Natural killer cell (primary cell): ENCODE measurements at regions not wholly inside any gene's neighbourhood (a gene's known extent, or its start where the extent isn't known, plus 50 kb on each side); places are given as distances from the start of the nearest gene placed in this dataset.
A peak's percentile ranks its signal among the peaks of the same experiment; 100 is the strongest.

ENCODE experiments used
- ATAC-seq, 3 donors: fragments of 150-1000 bp in 2 of 3; fragments of 200-7000 bp in 1 of 3; cut with Tn5 transposase; 1 replicate in 1 of 3; 2 replicates in 2 of 3; pipeline ENCODE4 v1.10.0; 2021; ENCODE audit warnings: mild to moderate bottlenecking in 2 of 3, moderate library complexity in 2 of 3
- DNase-seq, 2 donors: peaks; one replicate each; pipeline versions ENCODE4 v3.0.0 to v3.0.0-alpha.2; 2013 to 2021; ENCODE audit warnings: mixed read lengths in 1 of 2
- H3K27ac ChIP-seq: one replicate; pipeline ENCODE4 v1.5.1; 2013; ENCODE audit warnings: mild to moderate bottlenecking, low read length
- H3K27me3 ChIP-seq: one replicate; pipeline ENCODE4 v1.6.1; 2013; ENCODE audit warnings: low read length; ENCODE audit not compliant: control insufficient read depth, insufficient read depth
- H3K36me3 ChIP-seq: one replicate; pipeline ENCODE4 v1.6.1; 2013; ENCODE audit warnings: low read length; ENCODE audit not compliant: control insufficient read depth, insufficient read depth
- H3K4me1 ChIP-seq: one replicate; pipeline ENCODE4 v1.6.1; 2013; ENCODE audit warnings: low read length; ENCODE audit not compliant: control insufficient read depth, insufficient read depth
- H3K4me3 ChIP-seq: one replicate; pipeline ENCODE4 v1.5.1; 2013; ENCODE audit warnings: low read length
- H3K9me3 ChIP-seq: one replicate; pipeline ENCODE4 v1.6.1; 2013; ENCODE audit warnings: low read length; ENCODE audit not compliant: control insufficient read depth, insufficient read depth
- H3K27ac Mint-ChIP-seq, 2 donors: one replicate each; pipeline ENCODE4 v1.8.0; 2022; ENCODE audit warnings: mild to moderate bottlenecking in 2 of 2, mixed read lengths in 2 of 2, moderate library complexity in 1 of 2
- H3K27me3 Mint-ChIP-seq, 2 donors: one replicate each; pipeline ENCODE4 v1.8.0; 2022; ENCODE audit warnings: low read depth in 2 of 2, mixed read lengths in 2 of 2
- H3K36me3 Mint-ChIP-seq: one replicate; pipeline ENCODE4 v1.8.0; 2022; ENCODE audit warnings: mixed read lengths
- H3K4me1 Mint-ChIP-seq, 2 donors: one replicate each; pipeline ENCODE4 v1.8.0; 2022; ENCODE audit warnings: mixed read lengths in 2 of 2
- H3K4me3 Mint-ChIP-seq: one replicate; pipeline ENCODE4 v1.8.0; 2022; ENCODE audit warnings: mild to moderate bottlenecking, moderate library complexity, mixed read lengths
- H3K9me3 Mint-ChIP-seq, 2 donors: one replicate each; pipeline ENCODE4 v1.8.0; 2022; ENCODE audit warnings: mixed read lengths in 2 of 2
- WGBS: methylation state at CpG from one replicate; pipeline ENCODE4 v1.1.7; 2013; ENCODE audit warnings: missing lambda C conversion rate; ENCODE audit not compliant: insufficient coverage; 5-methylcytosine and 5-hydroxymethylcytosine counted together
- intact Hi-C: fragments of 100-400 bp; cut with micrococcal nuclease; formaldehyde crosslinking; loops from one replicate; pipeline ENCODE4 v1.14.2; 2022
- TF ChIP-seq, protein P1 (sequence below): fragments of 200-600 bp; IDR thresholded peaks from one replicate; pipeline ENCODE4 v1.8.0; 2022; ENCODE audit warnings: antibody characterized with exemption

GRCh38 chr1:101460739-101461138 lies 223.9 kb downstream of the S1PR1 start:
- no peak overlapping the region for H3K27ac Mint-ChIP-seq
- TF ChIP-seq, protein P1, sequence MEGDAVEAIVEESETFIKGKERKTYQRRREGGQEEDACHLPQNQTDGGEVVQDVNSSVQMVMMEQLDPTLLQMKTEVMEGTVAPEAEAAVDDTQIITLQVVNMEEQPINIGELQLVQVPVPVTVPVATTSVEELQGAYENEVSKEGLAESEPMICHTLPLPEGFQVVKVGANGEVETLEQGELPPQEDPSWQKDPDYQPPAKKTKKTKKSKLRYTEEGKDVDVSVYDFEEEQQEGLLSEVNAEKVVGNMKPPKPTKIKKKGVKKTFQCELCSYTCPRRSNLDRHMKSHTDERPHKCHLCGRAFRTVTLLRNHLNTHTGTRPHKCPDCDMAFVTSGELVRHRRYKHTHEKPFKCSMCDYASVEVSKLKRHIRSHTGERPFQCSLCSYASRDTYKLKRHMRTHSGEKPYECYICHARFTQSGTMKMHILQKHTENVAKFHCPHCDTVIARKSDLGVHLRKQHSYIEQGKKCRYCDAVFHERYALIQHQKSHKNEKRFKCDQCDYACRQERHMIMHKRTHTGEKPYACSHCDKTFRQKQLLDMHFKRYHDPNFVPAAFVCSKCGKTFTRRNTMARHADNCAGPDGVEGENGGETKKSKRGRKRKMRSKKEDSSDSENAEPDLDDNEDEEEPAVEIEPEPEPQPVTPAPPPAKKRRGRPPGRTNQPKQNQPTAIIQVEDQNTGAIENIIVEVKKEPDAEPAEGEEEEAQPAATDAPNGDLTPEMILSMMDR: no peak
- Histone ChIP-seq H3K9me3 (no peaks in the 10 kb centered on the region), H3K27ac (no peak overlapping the region), H3K27me3 (peaks cover 2% of the 10 kb centered on the region), H3K4me1 (no peaks in the 10 kb centered on the region), H3K4me3 (no peak overlapping the region), H3K36me3 (no peaks in the 10 kb centered on the region)
- intact Hi-C loops: no loop called here
- DNase-seq: no peak
- H3K4me3 Mint-ChIP-seq: no peak overlapping the region
- no peaks in the 10 kb centered on the region for H3K9me3 Mint-ChIP-seq
- peaks cover 6 to 25% of the 10 kb centered on the region in 2 donors for H3K27me3 Mint-ChIP-seq
- peaks cover 9% of the 10 kb centered on the region for H3K36me3 Mint-ChIP-seq
- no peaks in the 10 kb centered on the region for H3K4me1 Mint-ChIP-seq
- no peak for ATAC-seq

GRCh38 chr1:101463195-101463594 lies 226.4 kb downstream of the S1PR1 start:
- Mint-ChIP-seq H3K9me3 (no peaks in the 10 kb centered on the region), H3K27ac (no peak overlapping the region), H3K36me3 (peaks cover 9% of the 10 kb centered on the region), H3K4me1 (no peaks in the 10 kb centered on the region), H3K27me3 (peaks cover 9 to 25% of the 10 kb centered on the region in 2 donors), H3K4me3 (no peak overlapping the region)
- ATAC-seq (no peak), DNase-seq (no peak)
- no peaks in the 10 kb centered on the region for H3K4me1 ChIP-seq
- peaks cover 2% of the 10 kb centered on the region for H3K27me3 ChIP-seq
- H3K36me3 ChIP-seq: no peaks in the 10 kb centered on the region
- WGBS: 100% methylated on average over 1 of the region's 1 CpG
- no peaks in the 10 kb centered on the region for H3K9me3 ChIP-seq
- TF ChIP-seq, protein P1: no peak
- no peak overlapping the region for H3K4me3 ChIP-seq
- H3K27ac ChIP-seq: no peak overlapping the region
- intact Hi-C loops: no loop called here

- Mint-ChIP-seq H3K27ac (no peak overlapping the region), H3K4me1 (no peaks in the 10 kb centered on the region), H3K9me3 (peaks cover 0 to 2% of the 10 kb centered on the region in 2 donors), H3K36me3 (peaks cover 9% of the 10 kb centered on the region), H3K27me3 (peaks cover 9 to 21% of the 10 kb centered on the region in 2 donors), H3K4me3 (no peak overlapping the region)
- peaks cover under 1% of the 10 kb centered on the region for H3K27me3 ChIP-seq
- intact Hi-C loops: no loop called here
- no peak overlapping the region for H3K27ac ChIP-seq
- no peaks in the 10 kb centered on the region for H3K36me3 ChIP-seq
- no peaks in the 10 kb centered on the region for H3K9me3 ChIP-seq
- DNase-seq: no peak
- WGBS: 100% methylated on average over 2 of the region's 2 CpGs
- H3K4me3 ChIP-seq: no peak overlapping the region
- no peaks in the 10 kb centered on the region for H3K4me1 ChIP-seq
- TF ChIP-seq, protein P1: no peak
- no peak for ATAC-seq
These were observed 229.1 kb downstream of the S1PR1 start for GRCh38 chr1:101465941-101466340.

DNA sequence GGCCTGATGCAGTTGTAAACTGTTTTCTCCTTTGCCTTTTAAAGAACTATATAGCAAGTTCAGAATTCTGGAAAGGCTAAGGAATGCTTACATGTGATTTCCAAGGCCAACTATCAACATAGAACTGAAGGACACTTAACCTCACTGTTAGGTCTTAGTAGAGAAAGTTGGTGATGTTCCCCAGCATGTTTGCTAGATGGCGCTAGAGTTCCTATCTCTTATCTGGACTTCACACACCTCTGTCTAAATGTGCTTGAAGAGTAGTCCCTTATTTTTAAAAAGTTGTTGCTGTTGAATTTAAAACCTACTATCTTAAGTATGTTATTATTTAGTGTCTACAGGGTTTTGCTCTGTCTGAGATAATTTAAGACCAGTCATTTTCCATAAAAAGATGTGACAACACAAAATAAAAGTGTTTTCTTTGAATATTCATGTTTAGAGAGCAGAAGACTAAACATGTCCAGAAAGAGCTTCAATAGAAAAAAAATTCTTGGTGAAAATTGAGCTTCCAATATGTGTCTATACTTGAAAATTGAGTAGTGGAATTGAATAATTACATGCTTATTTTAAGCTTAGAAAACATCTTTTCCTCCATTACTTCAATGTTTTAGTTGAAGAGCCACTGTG lies 237.3 kb downstream of the S1PR1 start:
- H3K27ac ChIP-seq: no peak overlapping the region
- no CpG with 5 or more reads among the region's 1 CpG for WGBS
- Mint-ChIP-seq H3K4me1 (no peaks in the 10 kb centered on the region), H3K27ac (no peak overlapping the region), H3K4me3 (no peak overlapping the region), H3K27me3 (peaks cover 0 to 4% of the 10 kb centered on the region in 2 donors), H3K9me3 (peaks cover 3 to 5% of the 10 kb centered on the region in 2 donors), H3K36me3 (no peaks in the 10 kb centered on the region)
- H3K4me1 ChIP-seq: no peaks in the 10 kb centered on the region
- ATAC-seq: no peak
- peaks cover 6% of the 10 kb centered on the region for H3K9me3 ChIP-seq
- H3K4me3 ChIP-seq: no peak overlapping the region
- intact Hi-C loops: no loop called here
- peak in 1 of 2 donors; percentile 6 for DNase-seq
- TF ChIP-seq, protein P1: peak; percentile 21
- H3K36me3 ChIP-seq: no peaks in the 10 kb centered on the region
- no peaks in the 10 kb centered on the region for H3K27me3 ChIP-seq
